AG09309 (cell line): ENCODE measurements at regions not wholly inside any gene's neighbourhood (a gene's known extent, or its start where the extent isn't known, plus 50 kb on each side); places are given as distances from the start of the nearest gene placed in this dataset.

ENCODE experiments used
- DNase-seq: peaks from one replicate; pipeline ENCODE4 v3.0.0-alpha.2; 2010; ENCODE audit warnings: low read depth
- H3K4me3 ChIP-seq: 2 replicates; pipeline ENCODE4 v1.5.1; 2011; ENCODE audit warnings: mild to moderate bottlenecking, low read depth, low read length, moderate library complexity; ENCODE audit not compliant: control insufficient read depth
- TF ChIP-seq, protein P1 (sequence below): IDR thresholded peaks from 2 replicates; pipeline ENCODE4 v1.5.1; 2011; ENCODE audit warnings: mild to moderate bottlenecking, low read depth, low read length, inconsistent platforms; ENCODE audit not compliant: insufficient read depth, control insufficient read depth; ENCODE audit errors: missing control alignments

GRCh38 chrX:124224528-124224927 is 107.9 kb upstream of the TEX13D start:
- DNase-seq: no peak
- TF ChIP-seq, protein P1, sequence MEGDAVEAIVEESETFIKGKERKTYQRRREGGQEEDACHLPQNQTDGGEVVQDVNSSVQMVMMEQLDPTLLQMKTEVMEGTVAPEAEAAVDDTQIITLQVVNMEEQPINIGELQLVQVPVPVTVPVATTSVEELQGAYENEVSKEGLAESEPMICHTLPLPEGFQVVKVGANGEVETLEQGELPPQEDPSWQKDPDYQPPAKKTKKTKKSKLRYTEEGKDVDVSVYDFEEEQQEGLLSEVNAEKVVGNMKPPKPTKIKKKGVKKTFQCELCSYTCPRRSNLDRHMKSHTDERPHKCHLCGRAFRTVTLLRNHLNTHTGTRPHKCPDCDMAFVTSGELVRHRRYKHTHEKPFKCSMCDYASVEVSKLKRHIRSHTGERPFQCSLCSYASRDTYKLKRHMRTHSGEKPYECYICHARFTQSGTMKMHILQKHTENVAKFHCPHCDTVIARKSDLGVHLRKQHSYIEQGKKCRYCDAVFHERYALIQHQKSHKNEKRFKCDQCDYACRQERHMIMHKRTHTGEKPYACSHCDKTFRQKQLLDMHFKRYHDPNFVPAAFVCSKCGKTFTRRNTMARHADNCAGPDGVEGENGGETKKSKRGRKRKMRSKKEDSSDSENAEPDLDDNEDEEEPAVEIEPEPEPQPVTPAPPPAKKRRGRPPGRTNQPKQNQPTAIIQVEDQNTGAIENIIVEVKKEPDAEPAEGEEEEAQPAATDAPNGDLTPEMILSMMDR: no peak
- H3K4me3 ChIP-seq: no peak overlapping the region

GRCh38 chrX:124226129-124226528 is 106.3 kb upstream of the TEX13D start:
- H3K4me3 ChIP-seq: no peak overlapping the region
- no peak for DNase-seq
- TF ChIP-seq, protein P1: no peak

GRCh38 chrX:124228849-124229248 is 103.6 kb upstream of the TEX13D start:
- no peak overlapping the region for H3K4me3 ChIP-seq
- no peak for DNase-seq
- TF ChIP-seq, protein P1: no peak

- no peak for DNase-seq
- TF ChIP-seq, protein P1: no peak
- H3K4me3 ChIP-seq: no peak overlapping the region
These were observed 103.1 kb upstream of the TEX13D start for GRCh38 chrX:124229374-124229773.

GRCh38 chrX:124230655-124231450 is 101.6 kb upstream of the TEX13D start:
- TF ChIP-seq, protein P1: no peak
- DNase-seq: no peak
- no peak overlapping the region for H3K4me3 ChIP-seq

DNA sequence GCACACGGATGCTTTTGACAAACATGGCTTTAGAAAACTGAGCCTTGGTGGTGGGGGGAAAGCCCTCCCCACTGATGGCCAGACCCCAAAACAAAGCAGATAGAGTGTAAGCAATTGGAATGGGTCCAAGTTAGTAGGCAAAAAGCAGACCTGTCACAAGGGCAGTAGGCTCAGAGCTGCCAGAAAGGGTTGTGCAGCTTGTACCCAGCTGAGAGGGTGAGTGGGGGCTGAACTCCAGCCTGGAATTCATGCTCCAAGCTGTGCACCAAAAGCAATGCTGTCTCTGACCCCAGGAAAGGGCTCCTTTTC is 101.1 kb upstream of the TEX13D start:
- TF ChIP-seq, protein P1: no peak
- no peak for DNase-seq

More for the DNA sequence above, 101.1 kb upstream of the TEX13D start:
- no peak overlapping the region for H3K4me3 ChIP-seq
